ENCODE measurements at regions not wholly inside any gene's neighbourhood (a gene's known extent, or its start where the extent isn't known, plus 50 kb on each side); places are given as distances from the start of the nearest gene placed in this dataset.

DNA sequence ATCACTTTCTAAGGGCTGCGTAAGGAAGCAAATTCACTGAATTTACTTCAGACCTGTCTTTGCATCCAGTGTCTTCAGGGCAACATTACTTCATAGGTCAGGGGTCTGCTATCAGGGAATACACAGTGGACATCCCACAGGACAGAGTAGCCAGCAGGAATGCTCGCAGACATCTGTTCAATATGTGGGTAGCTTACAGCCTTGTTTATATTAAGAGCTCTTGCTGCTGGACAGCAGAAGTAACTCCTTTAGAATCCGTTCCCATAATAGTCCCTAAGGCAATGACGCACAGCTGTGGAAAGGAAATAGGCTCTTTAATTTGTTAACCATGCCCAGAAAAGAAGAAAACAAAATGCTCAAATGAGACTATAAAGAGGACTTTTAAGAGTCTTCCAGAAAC, 198.7 kb downstream of the MOXD1 start:
- no peaks in the 10 kb centered on the region for H3K23me2 ChIP-seq (ENCODE audit: low read depth, low read length)
- H3K23ac ChIP-seq (ENCODE audit: insufficient read length): no peak overlapping the region
- no peak overlapping the region for H2AK5ac ChIP-seq (ENCODE audit: low read depth, low read length)
- no peaks in the 10 kb centered on the region for H3K9me3 ChIP-seq (ENCODE audit: insufficient read depth in 2 of 2, low read depth in 1 of 2, low read length in 1 of 2)
- CTCF ChIA-PET (ENCODE audit: partially characterized antibody): interaction anchor here (0.8 to 1.2 kb wide), 2 partner anchors 14 to 282 kb away, joined by 3 read pairs; no protein-coding TSS in a partner anchor
- H4K91ac ChIP-seq (replicated peaks; ENCODE audit: insufficient read length, low read length): no peak overlapping the region
- no peak overlapping the region for H2BK120ac ChIP-seq (replicated peaks; ENCODE audit: low read depth, low read length)
- H3K4ac ChIP-seq (replicated peaks; ENCODE audit: insufficient read length, low read depth, low read length): no peak overlapping the region
- no peak overlapping the region for H2BK12ac ChIP-seq (ENCODE audit: low read depth, low read length)
- H3K4me3 ChIP-seq (ENCODE audit: extremely low read depth in 1 of 4, insufficient read depth in 2 of 4, low read depth in 3 of 4, low read length in 4 of 4): no peak overlapping the region
- no peak overlapping the region for H3K14ac ChIP-seq (ENCODE audit: insufficient read length)
- no peaks in the 10 kb centered on the region for H3K79me1 ChIP-seq (ENCODE audit: low read depth, low read length)
- H4K8ac ChIP-seq (ENCODE audit: extremely low read depth, insufficient read depth, low read length): no peak overlapping the region
- no peaks in the 10 kb centered on the region for H3K79me2 ChIP-seq (ENCODE audit: control insufficient read depth in 1 of 2, insufficient read depth in 2 of 2, low read length in 2 of 2)
- no peaks in the 10 kb centered on the region for H3K4me1 ChIP-seq (replicated peaks in 1 of 4; ENCODE audit: control insufficient read depth in 3 of 4, insufficient read depth in 4 of 4, low read length in 3 of 4)
- H3K56ac ChIP-seq (replicated peaks; ENCODE audit: insufficient read length, low read depth, low read length): no peak overlapping the region
- no peaks in the 10 kb centered on the region for H4K20me1 ChIP-seq (replicated peaks in 1 of 2; ENCODE audit: control insufficient read depth in 1 of 2, insufficient read depth in 2 of 2, low read length in 2 of 2)
- no peaks in the 10 kb centered on the region for H3K36me3 ChIP-seq (ENCODE audit: control insufficient read depth in 2 of 4, insufficient read depth in 4 of 4, low read length in 3 of 4)
- no peak overlapping the region for H3K27ac ChIP-seq (ENCODE audit: low read depth, low read length)
- WGBS, 2 experiments (ENCODE audit: extremely low coverage in 1 of 2, insufficient coverage in 1 of 2, insufficient read length in 1 of 2, insufficient replicate concordance in 2 of 2, low coverage in 1 of 2, low lambda C conversion rate in 2 of 2, missing lambda C conversion rate in 1 of 2): 79% methylated on average over 4 of the region's 4 CpGs; no CpG with 5 or more reads in 1 of the 2 experiments
- no peak overlapping the region for H2BK15ac ChIP-seq (ENCODE audit: low read length)
- H3K9ac ChIP-seq (replicated peaks in 1 of 4; ENCODE audit: extremely low read depth in 1 of 4, low read depth in 3 of 4, low read length in 3 of 4): no peak overlapping the region
- no peak overlapping the region for H3K18ac ChIP-seq (ENCODE audit: extremely low read depth, low read length)
- no peak for FAIRE-seq
- H2BK5ac ChIP-seq (ENCODE audit: low read depth, low read length): no peak overlapping the region
- H3K27me3 ChIP-seq (replicated peaks in 1 of 4; ENCODE audit: control insufficient read depth in 3 of 4, extremely low read depth in 1 of 4, insufficient read depth in 3 of 4, low read length in 3 of 4): no peaks in the 10 kb centered on the region; a peak in 1 of 7 replicates
- no peak overlapping the region for H4K5ac ChIP-seq (ENCODE audit: insufficient read length, low read depth, low read length)
- no peak overlapping the region for H3K4me2 ChIP-seq (ENCODE audit: insufficient read depth in 1 of 2, low read depth in 2 of 2, low read length in 2 of 2)
- POLR2A ChIA-PET (ENCODE audit: partially characterized antibody): interaction anchor here (0.6 kb wide), 1 partner anchor 87 kb away, joined by 3 read pairs; no protein-coding TSS in a partner anchor
- no peak overlapping the region for H2BK20ac ChIP-seq (ENCODE audit: low read length)
- no peak overlapping the region for H2AFZ ChIP-seq (ENCODE audit: low read length)
- DNase-seq (ENCODE audit: low read depth in 1 of 2, low spot score in 2 of 2): no peak
- TF ChIP-seq YY1 (IDR thresholded peaks at IDR 0.05; ENCODE audit: low read depth, low read length) (no peak), GTF2F1 (IDR thresholded peaks at IDR 0.05; ENCODE audit: borderline replicate concordance, low read depth, low read length) (no peak), BACH1 (IDR thresholded peaks at IDR 0.05; ENCODE audit: low read length) (no peak), CBX8 (IDR thresholded peaks at IDR 0.05; ENCODE audit: borderline replicate concordance, low read depth, low read length) (no peak), RNF2 (IDR thresholded peaks at IDR 0.05; ENCODE audit: borderline replicate concordance, low read depth, low read length, missing control alignments, poor library complexity, severe bottlenecking) (no peak), SP1 (IDR thresholded peaks at IDR 0.05; ENCODE audit: low read depth, low read length) (no peak), PHF8 (conservative IDR thresholded peaks at IDR 0.05; ENCODE audit: low read depth, low read length) (no peak), JUND (IDR thresholded peaks at IDR 0.05; ENCODE audit: low read length) (no peak), GABPA (IDR thresholded peaks at IDR 0.05; ENCODE audit: borderline replicate concordance, insufficient read depth, low read length) (no peak), KDM1A (IDR thresholded peaks at IDR 0.05; ENCODE audit: borderline replicate concordance, low read length) (no peak), TBP (IDR thresholded peaks at IDR 0.05; ENCODE audit: low read depth, low read length) (no peak), SAP30 (IDR thresholded peaks at IDR 0.05; ENCODE audit: insufficient read depth, insufficient replicate concordance, low read length) (no peak)
- TF ChIP-seq, protein P1, sequence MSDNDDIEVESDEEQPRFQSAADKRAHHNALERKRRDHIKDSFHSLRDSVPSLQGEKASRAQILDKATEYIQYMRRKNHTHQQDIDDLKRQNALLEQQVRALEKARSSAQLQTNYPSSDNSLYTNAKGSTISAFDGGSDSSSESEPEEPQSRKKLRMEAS (IDR thresholded peaks at IDR 0.05): no peak
- TF ChIP-seq, protein P2, sequence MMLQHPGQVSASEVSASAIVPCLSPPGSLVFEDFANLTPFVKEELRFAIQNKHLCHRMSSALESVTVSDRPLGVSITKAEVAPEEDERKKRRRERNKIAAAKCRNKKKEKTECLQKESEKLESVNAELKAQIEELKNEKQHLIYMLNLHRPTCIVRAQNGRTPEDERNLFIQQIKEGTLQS (IDR thresholded peaks at IDR 0.05; ENCODE audit: insufficient read depth, low read depth, low read length): no peak

Measured in H1 (cell line).